Mesendoderm (in vitro differentiated cells): ENCODE measurements at regions not wholly inside any gene's neighbourhood (a gene's known extent, or its start where the extent isn't known, plus 50 kb on each side); places are given as distances from the start of the nearest gene placed in this dataset.

ENCODE experiments used
- DNase-seq: peaks from one replicate; pipeline ENCODE4 v3.0.0; 2013
- H2AK5ac ChIP-seq: 2 replicates; pipeline ENCODE4 v1.6.1; 2013; ENCODE audit warnings: low read length, inconsistent platforms
- H2BK120ac ChIP-seq: 2 replicates; pipeline ENCODE4 v1.6.1; 2013; ENCODE audit warnings: low read depth, mild to moderate bottlenecking, low read length, moderate library complexity, mixed read lengths
- H2BK15ac ChIP-seq: replicated peaks from 2 replicates; pipeline ENCODE4 v1.6.1; 2013; ENCODE audit warnings: low read depth, mild to moderate bottlenecking, moderate library complexity
- H2BK5ac ChIP-seq: 2 replicates; pipeline ENCODE4 v1.6.1; 2013; ENCODE audit warnings: low read length, inconsistent platforms
- H3K18ac ChIP-seq: 2 replicates; pipeline ENCODE4 v1.6.1; 2013; ENCODE audit warnings: mild to moderate bottlenecking, low read length, mixed read lengths
- H3K23ac ChIP-seq: one replicate; pipeline ENCODE4 v1.6.1; 2013; ENCODE audit warnings: low read length
- H3K27ac ChIP-seq: 2 replicates; pipeline ENCODE4 v1.5.1; 2013; ENCODE audit warnings: low read depth, mild to moderate bottlenecking, inconsistent platforms, low read length, moderate library complexity
- H3K27me3 ChIP-seq: 2 replicates; pipeline ENCODE4 v1.6.1; 2013; ENCODE audit warnings: low read length, control low read depth, mild to moderate bottlenecking, inconsistent platforms; ENCODE audit not compliant: insufficient read depth, poor library complexity
- H3K36me3 ChIP-seq: 2 replicates; pipeline ENCODE4 v1.6.1; 2013; ENCODE audit warnings: low read length, inconsistent platforms; ENCODE audit not compliant: control insufficient read depth, insufficient read depth
- H3K4ac ChIP-seq: one replicate; pipeline ENCODE4 v1.6.1; 2013; ENCODE audit warnings: low read depth, mild to moderate bottlenecking, low read length, moderate library complexity
- H3K4me1 ChIP-seq: 2 replicates; pipeline ENCODE4 v1.6.1; 2013; ENCODE audit warnings: low read depth, low read length, inconsistent platforms; ENCODE audit not compliant: control insufficient read depth
- H3K4me2 ChIP-seq: 2 replicates; pipeline ENCODE4 v1.6.1; 2013; ENCODE audit warnings: low read length
- H3K4me3 ChIP-seq: 2 replicates; pipeline ENCODE4 v1.5.1; 2013; ENCODE audit warnings: mild to moderate bottlenecking, low read length
- H3K56ac ChIP-seq: one replicate; pipeline ENCODE4 v1.6.1; 2013; ENCODE audit warnings: low read length
- H3K79me1 ChIP-seq: 2 replicates; pipeline ENCODE4 v1.6.1; 2013; ENCODE audit warnings: low read length, inconsistent platforms
- H3K79me2 ChIP-seq: 2 replicates; pipeline ENCODE4 v1.6.1; 2013; ENCODE audit warnings: mild to moderate bottlenecking, low read length; ENCODE audit not compliant: control insufficient read depth, insufficient read depth
- H3K9ac ChIP-seq: 2 replicates; pipeline ENCODE4 v1.6.1; 2013; ENCODE audit warnings: low read length, inconsistent platforms
- H4K5ac ChIP-seq: one replicate; pipeline ENCODE4 v1.6.1; 2013; ENCODE audit warnings: low read length
- H4K8ac ChIP-seq: one replicate; pipeline ENCODE4 v1.6.1; 2013; ENCODE audit warnings: low read depth, mild to moderate bottlenecking, control low read depth, low read length, moderate library complexity
- WGBS: extraction: QIAGEN DNeasy Blood & Tissue Kit; methylation state at CpG from one replicate; pipeline ENCODE4 v1.1.7; 2013; ENCODE audit warnings: low lambda C conversion rate, missing lambda C conversion rate; ENCODE audit not compliant: insufficient coverage; ENCODE audit errors: extremely low coverage; 5-methylcytosine and 5-hydroxymethylcytosine counted together

GRCh38 chr2:41726364-41726763 lies 321.5 kb upstream of the PKDCC start:
- Histone ChIP-seq H2BK5ac (no peak overlapping the region), H3K4ac (no peak overlapping the region), H3K27ac (no peak overlapping the region), H3K27me3 (no peaks in the 10 kb centered on the region), H3K4me1 (peaks cover 9% of the 10 kb centered on the region), H3K79me1 (no peaks in the 10 kb centered on the region), H3K23ac (no peak overlapping the region), H4K8ac (no peak overlapping the region), H4K5ac (no peak overlapping the region), H3K18ac (no peak overlapping the region), H3K36me3 (no peaks in the 10 kb centered on the region), H3K9ac (no peak overlapping the region), H2AK5ac (no peak overlapping the region), H2BK120ac (no peak overlapping the region), H3K56ac (peak overlapping the region; percentile 47), H3K4me2 (no peak overlapping the region), H3K4me3 (no peak overlapping the region), H3K79me2 (no peaks in the 10 kb centered on the region), H2BK15ac (no peak overlapping the region)
- WGBS: no CpG with 5 or more reads among the region's 6 CpGs
- no peak for DNase-seq

- Histone ChIP-seq H3K36me3 (no peaks in the 10 kb centered on the region), H3K4me2 (no peak overlapping the region), H2BK120ac (no peak overlapping the region), H3K79me2 (no peaks in the 10 kb centered on the region), H3K4me3 (no peak overlapping the region), H3K4ac (no peak overlapping the region), H3K56ac (no peak overlapping the region), H3K27ac (no peak overlapping the region), H3K18ac (no peak overlapping the region), H3K4me1 (peaks cover 9% of the 10 kb centered on the region), H2BK15ac (no peak overlapping the region), H4K8ac (no peak overlapping the region), H3K9ac (no peak overlapping the region), H3K79me1 (no peaks in the 10 kb centered on the region), H2BK5ac (peak overlapping the region; percentile 48), H4K5ac (no peak overlapping the region), H3K23ac (no peak overlapping the region), H3K27me3 (no peaks in the 10 kb centered on the region), H2AK5ac (no peak overlapping the region)
- no CpG with 5 or more reads among the region's 2 CpGs for WGBS
- DNase-seq: no peak
Observed at GRCh38 chr2:41727152-41727551, 320.7 kb upstream of the PKDCC start.

GRCh38 chr2:41727711-41728110 lies 320.1 kb upstream of the PKDCC start:
- no peak overlapping the region for H3K27ac ChIP-seq
- no peaks in the 10 kb centered on the region for H3K27me3 ChIP-seq
- H4K5ac ChIP-seq: no peak overlapping the region
- no CpG with 5 or more reads among the region's 1 CpG for WGBS
- H3K23ac ChIP-seq: no peak overlapping the region
- H3K4me1 ChIP-seq: peaks cover 10% of the 10 kb centered on the region
- no peak for DNase-seq
- no peaks in the 10 kb centered on the region for H3K79me2 ChIP-seq
- H2BK120ac ChIP-seq: no peak overlapping the region
- no peak overlapping the region for H2AK5ac ChIP-seq
- no peak overlapping the region for H2BK5ac ChIP-seq
- no peak overlapping the region for H3K18ac ChIP-seq
- no peak overlapping the region for H3K4ac ChIP-seq
- H3K4me2 ChIP-seq: no peak overlapping the region
- no peaks in the 10 kb centered on the region for H3K79me1 ChIP-seq
- H2BK15ac ChIP-seq: no peak overlapping the region
- H3K56ac ChIP-seq: no peak overlapping the region
- H3K9ac ChIP-seq: no peak overlapping the region
- no peak overlapping the region for H4K8ac ChIP-seq
- no peak overlapping the region for H3K4me3 ChIP-seq
- H3K36me3 ChIP-seq: no peaks in the 10 kb centered on the region

GRCh38 chr2:41728788-41729338 lies 319.0 kb upstream of the PKDCC start:
- Histone ChIP-seq H2AK5ac (no peak overlapping the region), H3K79me1 (no peaks in the 10 kb centered on the region), H3K79me2 (no peaks in the 10 kb centered on the region), H3K56ac (no peak overlapping the region), H3K27ac (no peak overlapping the region), H3K18ac (no peak overlapping the region), H3K9ac (no peak overlapping the region), H3K23ac (no peak overlapping the region), H4K5ac (no peak overlapping the region), H2BK15ac (no peak overlapping the region), H3K4me1 (peaks cover 10% of the 10 kb centered on the region), H3K4me2 (no peak overlapping the region), H4K8ac (no peak overlapping the region), H3K36me3 (no peaks in the 10 kb centered on the region), H2BK120ac (no peak overlapping the region), H3K4ac (no peak overlapping the region), H3K4me3 (no peak overlapping the region), H3K27me3 (no peaks in the 10 kb centered on the region), H2BK5ac (no peak overlapping the region)
- no peak for DNase-seq
- WGBS: no CpG with 5 or more reads among the region's 5 CpGs

- Histone ChIP-seq H3K4ac (peak overlapping the region; percentile 65), H3K36me3 (no peaks in the 10 kb centered on the region), H2BK15ac (no peak overlapping the region), H2BK120ac (peak overlapping the region; percentile 52), H3K4me1 (peaks cover 6% of the 10 kb centered on the region), H3K79me2 (no peaks in the 10 kb centered on the region), H4K8ac (no peak overlapping the region), H3K56ac (peak overlapping the region; percentile 80), H3K27ac (peak overlapping the region; percentile 30), H2BK5ac (peak overlapping the region; percentile 79), H3K18ac (no peak overlapping the region), H3K23ac (no peak overlapping the region), H3K27me3 (no peaks in the 10 kb centered on the region), H2AK5ac (no peak overlapping the region), H3K4me3 (no peak overlapping the region), H3K79me1 (no peaks in the 10 kb centered on the region), H4K5ac (no peak overlapping the region), H3K4me2 (no peak overlapping the region), H3K9ac (no peak overlapping the region)
- no CpG with 5 or more reads among the region's 11 CpGs for WGBS
- DNase-seq: peak; percentile 94
Observed at GRCh38 chr2:41729800-41730364, 317.9 kb upstream of the PKDCC start.

- Histone ChIP-seq H3K9ac (no peak overlapping the region), H3K4me3 (no peak overlapping the region)
Observed at GRCh38 chr2:41735006-41735405, 312.8 kb upstream of the PKDCC start.

More at GRCh38 chr2:41735006-41735405, 312.8 kb upstream of the PKDCC start:
- no peaks in the 10 kb centered on the region for H3K36me3 ChIP-seq
- H2AK5ac ChIP-seq: peak overlapping the region; percentile 35
- H2BK5ac ChIP-seq: peak overlapping the region; percentile 47
- no CpG with 5 or more reads among the region's 1 CpG for WGBS
- H3K4ac ChIP-seq: no peak overlapping the region
- H2BK120ac ChIP-seq: peak overlapping the region; percentile 94
- H3K4me1 ChIP-seq: peaks cover 5% of the 10 kb centered on the region
- H3K27me3 ChIP-seq: no peaks in the 10 kb centered on the region
- no peak overlapping the region for H3K4me2 ChIP-seq
- no peak overlapping the region for H4K5ac ChIP-seq
- H3K79me2 ChIP-seq: no peaks in the 10 kb centered on the region
- no peak overlapping the region for H4K8ac ChIP-seq
- peak overlapping the region; percentile 38 for H3K56ac ChIP-seq
- H2BK15ac ChIP-seq: no peak overlapping the region
- no peak overlapping the region for H3K23ac ChIP-seq
- DNase-seq: no peak
- peak overlapping the region; percentile 7 for H3K18ac ChIP-seq
- H3K27ac ChIP-seq: no peak overlapping the region
- no peaks in the 10 kb centered on the region for H3K79me1 ChIP-seq
